ENCODE measurements at regions not wholly inside any gene's neighbourhood (a gene's known extent, or its start where the extent isn't known, plus 50 kb on each side); places are given as distances from the start of the nearest gene placed in this dataset.

GRCh38 chr2:3138621-3139020, 239.0 kb downstream of the EIPR1 start:
- DNase-seq (ENCODE audit: extremely low read depth, low read depth, low spot score), result no peak

- DNase-seq (ENCODE audit: extremely low read depth, low read depth, low spot score), result no peak
Measured at GRCh38 chr2:3137651-3138300, 239.8 kb downstream of the EIPR1 start.

- DNase-seq (ENCODE audit: extremely low read depth, low read depth, low spot score), result no peak
Measured at GRCh38 chr2:3135676-3136075, 241.9 kb downstream of the EIPR1 start.

DNA sequence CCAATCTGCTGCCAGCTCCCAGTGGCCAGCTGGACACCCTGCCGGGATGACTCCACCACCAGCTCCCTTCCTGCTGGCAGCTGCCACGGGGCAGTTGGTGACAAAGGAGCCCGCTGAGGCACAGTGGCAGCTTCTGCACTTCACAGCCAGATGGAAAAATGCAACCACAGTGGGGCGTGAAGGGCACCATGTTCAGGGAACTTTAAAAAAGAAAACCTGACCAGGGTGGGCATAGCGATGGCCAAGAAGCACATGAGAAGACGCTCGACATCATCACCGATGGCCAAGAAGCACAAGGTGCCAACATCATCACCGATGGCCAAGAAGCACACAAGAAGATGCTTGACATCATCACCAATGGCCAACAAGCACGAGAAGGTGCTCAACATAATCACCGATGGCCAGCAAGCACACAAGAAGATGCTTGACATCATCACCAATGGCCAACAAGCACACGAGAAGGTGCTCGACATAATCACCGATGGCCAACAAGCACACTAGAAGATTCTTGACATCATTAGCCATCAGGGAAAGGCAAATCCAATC, 243.5 kb downstream of the EIPR1 start:
- no peak for DNase-seq (ENCODE audit: extremely low read depth, low read depth, low spot score)

DNA sequence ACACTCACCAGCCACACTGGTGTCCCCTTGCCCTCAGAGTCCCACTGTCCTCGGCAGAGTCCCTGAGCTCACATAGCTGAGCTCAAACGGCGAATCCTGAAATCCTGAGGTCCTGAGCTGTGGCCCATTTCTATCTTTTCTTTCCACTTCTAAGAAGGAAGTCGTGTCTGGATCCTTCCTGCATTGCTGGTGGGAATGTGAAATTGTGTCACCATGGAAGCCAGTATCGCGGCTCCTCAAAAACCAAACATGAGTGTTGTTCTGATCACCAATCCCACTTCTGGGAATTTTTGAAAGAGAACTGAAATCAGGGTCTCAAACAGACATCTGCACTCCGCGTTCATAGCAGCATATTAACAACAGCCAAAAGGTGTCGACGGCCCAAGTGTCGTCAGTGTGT, 244.7 kb downstream of the EIPR1 start:
- DNase-seq (ENCODE audit: extremely low read depth, low read depth, low spot score), result no peak

DNA sequence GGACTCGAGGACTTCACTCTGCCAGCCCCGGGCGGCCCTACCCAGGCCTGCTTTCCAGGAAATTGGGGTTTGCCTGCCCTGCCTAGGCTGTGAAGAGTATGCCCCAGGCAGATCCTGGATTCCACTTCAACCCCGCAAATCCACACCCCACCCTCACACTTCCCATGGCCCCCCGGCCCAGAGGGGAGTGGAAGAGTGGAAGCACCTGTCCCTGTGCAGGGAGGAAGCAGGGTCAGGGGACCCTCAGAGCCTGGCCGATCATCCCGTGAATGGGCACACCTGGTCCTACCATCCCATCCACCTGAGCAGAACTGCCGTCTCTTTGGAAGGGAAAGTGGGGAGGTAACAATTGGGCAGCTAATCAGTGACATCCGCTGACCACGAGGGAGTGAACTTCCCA, 245.2 kb downstream of the EIPR1 start:
- no peak for DNase-seq (ENCODE audit: extremely low read depth, low read depth, low spot score)

DNA sequence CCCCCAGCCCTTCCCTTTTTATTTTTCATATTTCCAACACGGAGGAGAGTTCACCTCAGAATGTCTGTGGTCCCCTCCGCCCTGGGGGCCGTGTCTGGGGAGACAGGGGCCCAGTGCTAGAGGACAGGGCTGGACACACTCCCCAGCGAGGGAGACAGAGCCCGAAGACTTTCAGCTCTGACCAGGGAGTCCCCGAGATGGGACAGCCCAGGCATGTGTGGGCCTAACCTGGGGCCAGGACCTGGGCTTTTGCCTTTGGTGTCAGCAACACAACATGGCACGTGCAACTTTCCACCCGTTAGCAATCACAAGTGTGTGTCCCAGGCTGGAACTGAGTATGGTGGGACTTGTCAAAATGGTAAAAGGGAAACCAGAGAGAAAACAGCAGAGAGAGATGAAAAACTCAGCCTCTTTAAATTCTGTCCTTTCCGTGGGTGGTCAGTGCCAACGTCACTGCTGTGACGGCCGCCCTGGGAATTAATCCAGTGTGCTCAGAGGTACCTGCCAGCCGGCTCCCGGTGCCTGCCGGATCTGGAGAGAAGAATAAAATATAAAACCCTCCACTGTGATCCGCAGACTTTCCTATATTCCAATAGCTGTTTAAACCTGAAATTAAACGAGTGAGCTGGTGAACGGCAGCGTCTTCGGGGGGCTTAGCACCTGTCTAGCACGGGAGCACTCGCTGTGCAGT, 245.8 kb downstream of the EIPR1 start:
- DNase-seq (ENCODE audit: extremely low read depth, low read depth, low spot score), result no peak

DNA sequence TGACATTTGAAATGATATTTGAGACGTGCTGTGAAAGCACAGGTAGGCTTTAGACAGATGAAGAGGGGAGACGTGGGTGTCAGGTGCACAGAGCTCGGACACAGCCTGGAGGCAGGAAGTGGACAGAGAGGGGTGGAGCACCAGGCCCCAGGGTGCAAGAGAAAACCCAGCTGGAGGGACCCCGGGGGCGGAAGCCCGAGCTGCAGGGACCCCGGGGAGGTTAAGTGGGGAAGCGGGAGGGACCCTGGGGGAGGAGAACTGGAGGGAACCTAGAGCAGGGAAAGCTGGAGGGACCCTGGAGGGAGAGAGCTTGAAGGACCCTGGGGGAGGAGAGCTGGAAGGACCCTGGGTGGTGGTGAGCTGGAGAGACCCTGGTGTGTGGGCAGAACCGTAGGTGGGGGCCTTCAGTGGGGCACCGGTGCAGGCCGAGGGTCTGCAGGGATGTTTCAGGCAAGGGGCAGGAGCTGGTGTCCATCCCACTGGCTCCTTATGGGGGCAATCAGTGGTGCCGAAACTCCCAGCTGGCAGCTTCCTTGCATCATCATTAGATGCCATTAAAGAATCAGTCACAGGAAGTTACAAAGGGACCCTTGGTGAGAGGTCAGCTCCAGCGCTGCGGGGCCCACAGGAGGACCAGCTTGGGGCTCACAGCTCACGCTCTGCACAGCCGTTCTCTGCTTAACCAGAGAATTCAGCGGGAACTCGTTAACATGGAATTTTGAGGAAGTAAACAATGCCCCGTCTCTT, 246.6 kb downstream of the EIPR1 start:
- no peak for DNase-seq (ENCODE audit: extremely low read depth, low read depth, low spot score)

DNA sequence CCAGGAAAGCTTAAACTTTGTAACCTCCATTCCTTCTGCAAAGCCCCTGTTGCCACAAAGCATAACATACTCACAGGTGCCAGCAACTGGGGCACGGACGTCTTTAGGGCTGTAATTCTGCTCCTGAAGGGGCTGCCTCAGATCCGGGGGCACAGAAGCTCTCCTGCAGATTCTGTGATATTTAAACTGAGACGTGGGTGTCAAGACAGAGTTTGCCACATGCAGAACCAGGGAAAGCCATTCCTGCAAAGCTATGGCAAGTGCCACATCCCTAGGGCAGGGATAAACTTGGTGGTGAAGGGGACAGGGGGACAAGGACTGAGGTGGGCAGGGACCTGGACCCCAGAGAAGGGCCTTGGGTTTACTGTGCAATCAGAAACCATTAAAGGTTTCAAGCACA, 247.2 kb downstream of the EIPR1 start:
- DNase-seq (ENCODE audit: extremely low read depth, low read depth, low spot score), result no peak

DNA sequence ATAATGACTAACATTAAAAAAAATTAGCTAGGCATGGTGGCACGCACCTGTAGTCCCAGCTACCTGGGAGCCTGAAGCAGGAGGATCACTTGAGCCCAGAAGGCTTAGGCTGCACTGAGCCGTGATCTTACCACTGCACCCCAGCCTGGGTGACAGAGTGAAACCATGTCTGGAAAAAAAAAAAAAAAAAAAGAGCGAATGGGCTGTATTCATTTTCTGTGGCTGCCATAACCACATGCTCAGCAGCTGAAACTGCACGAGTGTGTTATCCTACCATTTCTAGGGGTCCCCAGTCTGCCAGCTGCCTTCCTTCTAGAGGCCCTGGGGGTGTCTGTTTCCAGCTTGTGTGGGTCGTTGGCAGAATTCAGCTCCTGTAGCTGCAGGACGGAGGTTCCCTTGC, 247.8 kb downstream of the EIPR1 start:
- DNase-seq (ENCODE audit: extremely low read depth, low read depth, low spot score), result no peak

- DNase-seq (ENCODE audit: extremely low read depth, low read depth, low spot score), result no peak
Measured at GRCh38 chr2:3128786-3129185, 248.8 kb downstream of the EIPR1 start.

DNA sequence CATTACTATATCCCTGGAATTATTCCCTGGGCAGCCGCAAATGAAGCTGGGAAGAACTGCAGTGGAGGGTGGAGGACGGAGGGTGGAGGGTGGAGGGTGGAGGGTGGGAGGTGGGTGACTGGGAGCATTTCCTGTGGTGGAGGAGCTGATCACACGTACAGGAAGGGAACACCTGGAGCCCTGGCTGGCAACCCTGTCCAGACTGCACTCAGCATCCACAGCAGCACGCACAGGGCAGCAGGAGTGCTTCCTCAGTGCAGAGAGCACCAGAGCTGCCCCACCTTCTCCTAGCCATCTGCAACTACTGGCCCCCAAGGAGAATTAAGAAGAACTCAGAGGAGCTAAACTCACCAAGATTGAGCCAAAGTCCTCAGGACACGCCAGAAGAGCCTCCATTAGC, 249.9 kb downstream of the EIPR1 start:
- no peak for DNase-seq (ENCODE audit: extremely low read depth, low read depth, low spot score)

GRCh38 chr2:3126911-3127621, 250.6 kb downstream of the EIPR1 start:
- peak; percentile 12 for DNase-seq (ENCODE audit: extremely low read depth, low read depth, low spot score)

DNA sequence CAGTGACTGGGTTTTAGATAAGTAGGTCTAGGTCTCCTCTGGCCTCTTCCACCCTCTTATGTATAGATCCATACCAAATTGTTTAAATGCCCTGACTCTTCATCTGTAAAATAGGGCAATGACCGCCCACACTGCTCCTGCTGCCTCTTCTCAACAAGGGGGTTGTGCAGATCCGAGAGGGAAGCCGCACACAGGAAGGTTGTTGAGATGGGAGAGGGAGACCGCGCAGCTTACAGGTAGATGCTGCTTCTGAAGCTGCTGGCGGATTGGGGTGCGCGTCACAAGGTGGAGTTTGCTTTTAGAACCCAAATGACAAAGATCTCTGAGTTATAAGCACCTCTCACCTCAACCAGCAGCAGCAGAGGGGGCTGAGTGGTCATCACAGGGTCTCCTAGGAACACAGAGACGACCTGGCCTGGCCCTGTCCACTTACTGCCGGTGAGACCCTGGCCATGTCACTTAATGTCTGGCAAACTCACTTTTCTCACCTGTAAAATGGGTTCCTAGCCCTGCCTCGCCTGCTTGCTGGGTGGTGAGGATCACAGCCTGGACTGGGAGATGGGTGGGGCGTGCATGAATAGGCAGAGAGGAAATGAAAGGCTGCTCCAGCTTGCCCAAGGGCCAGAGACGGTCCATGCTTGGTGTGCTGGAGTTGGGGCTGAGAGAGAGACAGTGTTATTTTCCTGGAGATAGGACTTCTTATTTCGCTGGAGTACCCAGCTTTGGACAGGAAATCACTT, 251.3 kb downstream of the EIPR1 start:
- no peak for DNase-seq (ENCODE audit: extremely low read depth, low read depth, low spot score)

DNA sequence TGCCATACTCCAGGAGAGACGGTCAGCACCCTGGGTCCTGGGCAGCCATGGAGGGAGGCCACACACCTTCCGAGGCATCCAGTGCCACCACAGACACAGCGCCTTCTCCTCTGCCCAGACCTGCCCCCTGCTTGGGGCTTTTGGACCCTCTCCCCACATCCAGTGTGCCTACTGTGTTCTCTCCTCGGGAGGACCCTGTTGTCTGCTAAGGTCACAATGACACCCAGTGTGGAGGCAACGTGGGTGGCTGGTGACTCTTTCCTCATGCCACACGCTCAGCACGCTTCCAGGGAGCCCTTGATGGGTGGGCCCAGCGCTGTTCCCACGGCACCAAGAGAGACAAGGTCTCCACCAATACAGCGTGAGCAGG, 251.9 kb downstream of the EIPR1 start:
- DNase-seq (ENCODE audit: extremely low read depth, low read depth, low spot score), result no peak

- DNase-seq (ENCODE audit: extremely low read depth, low read depth, low spot score), result no peak
Measured at GRCh38 chr2:3125001-3125760, 252.4 kb downstream of the EIPR1 start.

DNA sequence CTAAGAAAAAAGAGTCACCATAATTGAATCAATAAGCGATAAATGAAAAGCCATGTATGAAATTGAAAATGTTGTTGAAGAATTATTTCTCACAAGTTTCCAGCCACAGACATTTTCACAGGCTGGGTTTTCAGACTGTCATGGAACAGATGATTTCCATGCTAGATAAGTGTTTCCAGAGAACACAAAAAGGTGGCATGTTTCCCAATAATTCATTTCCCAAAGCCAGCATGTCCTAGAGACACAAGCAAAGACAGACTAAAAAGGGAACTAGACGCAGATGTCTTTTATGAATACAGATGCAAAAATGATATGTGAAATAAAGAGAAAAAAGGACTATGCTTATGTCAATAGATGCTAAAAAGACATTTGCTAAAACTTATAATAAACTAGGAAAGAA, 255.1 kb downstream of the EIPR1 start:
- DNase-seq (ENCODE audit: extremely low read depth, low read depth, low spot score), result no peak

- DNase-seq (ENCODE audit: extremely low read depth, low read depth, low spot score), result no peak
Measured at GRCh38 chr2:3121601-3122000, 256.0 kb downstream of the EIPR1 start.

GRCh38 chr2:3117650-3118216, 259.9 kb downstream of the EIPR1 start:
- no peak for DNase-seq (ENCODE audit: extremely low read depth, low read depth, low spot score)

All from glomerular endothelial cell (primary cell).